SHP77 (cell line): ENCODE measurements at regions not wholly inside any gene's neighbourhood (a gene's known extent, or its start where the extent isn't known, plus 50 kb on each side); places are given as distances from the start of the nearest gene placed in this dataset.

Experiments used
- DNase-seq, 2 experiments: peaks; one replicate each; lab custom pipeline; 2025; lab: John Stamatoyannopoulos, UW

DNA sequence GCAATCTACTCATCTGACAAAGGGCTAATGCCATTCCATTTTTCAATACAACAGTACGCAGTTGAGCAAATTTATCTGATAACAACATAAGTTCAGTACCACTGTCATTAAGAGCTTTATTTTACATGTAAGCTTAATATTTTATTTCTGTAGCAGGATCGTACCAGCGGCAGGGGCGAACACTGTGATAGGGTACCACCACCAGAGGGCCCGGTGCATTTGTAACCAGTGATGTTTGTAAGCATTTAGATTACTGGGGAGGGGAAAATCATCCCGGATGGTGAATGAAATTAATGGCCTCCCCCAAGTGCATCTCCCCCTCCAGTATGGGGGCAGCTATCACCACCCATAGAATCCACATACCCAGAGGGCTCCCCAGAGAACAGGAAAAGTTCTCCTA is 179.0 kb downstream of the ADGRA3 start:
- DNase-seq: no peak

DNA sequence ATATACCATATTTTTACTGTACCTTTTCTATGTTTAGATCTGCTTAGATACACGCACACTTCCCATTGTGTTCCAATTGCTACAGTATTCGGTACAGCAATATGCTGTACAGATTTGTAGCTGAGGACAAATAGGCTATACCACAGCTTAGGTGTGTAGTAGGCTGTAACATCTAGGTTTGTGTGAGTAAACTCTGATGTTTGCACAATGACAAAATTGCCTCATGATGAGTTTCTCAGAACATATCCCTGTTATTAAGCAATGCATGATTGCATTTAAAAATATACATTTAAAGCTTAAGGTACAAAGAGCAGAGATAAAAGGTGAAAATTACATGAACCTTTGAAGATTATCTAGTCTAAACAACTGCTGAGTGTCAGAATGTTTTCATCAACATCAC is 181.7 kb downstream of the ADGRA3 start:
- DNase-seq: no peak

DNA sequence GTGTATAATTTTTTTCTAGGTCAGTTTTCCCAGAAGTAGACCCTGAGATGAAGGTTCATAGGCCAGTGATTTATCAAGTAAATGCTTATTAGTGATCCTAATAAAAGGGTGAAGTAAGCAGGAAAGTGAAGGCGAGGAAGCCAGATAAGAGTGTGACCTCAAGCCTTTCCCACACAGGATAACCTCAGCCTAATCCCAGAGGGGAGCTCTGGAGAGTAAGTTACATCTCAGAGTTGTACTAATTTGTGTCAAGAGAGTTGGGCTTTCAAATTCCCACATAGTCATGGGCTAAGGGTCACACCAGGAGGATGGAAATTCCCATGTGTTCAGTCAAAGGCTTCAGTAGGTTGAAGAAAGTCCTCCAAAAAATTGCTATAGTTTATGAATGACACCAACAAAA is 191.4 kb downstream of the ADGRA3 start:
- no peak for DNase-seq

DNA sequence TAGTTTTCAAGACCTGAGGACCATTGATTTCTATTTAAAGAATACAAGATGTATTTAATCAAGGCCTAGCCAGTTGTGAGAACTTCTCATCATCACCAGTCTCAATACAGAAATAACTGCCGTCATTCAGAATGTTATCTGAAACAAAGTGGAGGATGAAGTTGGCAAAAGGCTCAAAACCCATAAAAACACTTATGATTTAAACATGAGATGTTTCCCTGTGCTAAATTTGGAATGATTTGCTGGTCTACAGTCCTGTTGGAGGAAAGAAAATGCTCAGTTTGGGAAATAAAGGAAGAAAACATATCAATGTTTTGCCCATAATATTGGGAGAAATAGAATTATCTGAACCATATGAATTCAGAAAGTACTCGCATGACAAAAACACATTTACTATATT is 192.2 kb downstream of the ADGRA3 start:
- DNase-seq: no peak

DNA sequence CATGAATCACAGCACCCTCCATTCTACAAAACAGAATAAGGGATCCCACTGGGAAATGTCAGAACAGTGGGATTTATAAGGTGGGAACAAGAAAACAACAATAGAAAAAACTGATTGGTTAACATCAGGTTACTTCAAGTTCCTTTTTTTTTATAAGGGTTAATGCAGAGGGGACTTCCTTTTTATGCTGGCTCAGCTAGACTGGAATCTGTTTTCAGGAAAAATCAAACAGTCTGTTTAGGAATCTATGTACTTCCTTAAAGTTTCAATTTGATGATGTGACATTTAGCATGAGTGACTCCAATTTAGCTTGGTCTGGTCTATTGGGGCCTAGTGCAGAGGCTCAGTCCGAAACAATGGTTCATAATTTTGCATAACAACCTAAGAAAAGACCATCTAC is 192.9 kb downstream of the ADGRA3 start:
- no peak for DNase-seq

DNA sequence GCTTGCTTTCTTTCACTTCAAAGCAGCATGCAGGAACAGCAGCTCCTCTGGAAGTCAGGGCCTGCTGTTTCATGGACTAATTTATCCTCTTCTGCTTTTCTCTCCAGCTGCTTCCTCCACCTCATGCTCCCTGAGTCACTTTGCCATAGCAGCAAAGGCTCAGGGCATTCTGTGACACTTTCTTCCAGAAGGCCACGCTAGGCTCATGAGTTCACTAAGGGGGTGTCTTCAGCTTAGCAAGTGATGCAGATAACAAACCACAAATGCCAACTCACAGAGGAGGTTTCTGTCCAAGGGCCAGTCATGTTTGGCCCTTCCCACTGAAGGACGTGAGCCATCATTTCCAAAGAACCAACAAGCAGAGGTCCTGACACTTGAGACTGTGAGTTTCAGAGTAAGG is 200.2 kb downstream of the ADGRA3 start:
- DNase-seq: no peak

DNA sequence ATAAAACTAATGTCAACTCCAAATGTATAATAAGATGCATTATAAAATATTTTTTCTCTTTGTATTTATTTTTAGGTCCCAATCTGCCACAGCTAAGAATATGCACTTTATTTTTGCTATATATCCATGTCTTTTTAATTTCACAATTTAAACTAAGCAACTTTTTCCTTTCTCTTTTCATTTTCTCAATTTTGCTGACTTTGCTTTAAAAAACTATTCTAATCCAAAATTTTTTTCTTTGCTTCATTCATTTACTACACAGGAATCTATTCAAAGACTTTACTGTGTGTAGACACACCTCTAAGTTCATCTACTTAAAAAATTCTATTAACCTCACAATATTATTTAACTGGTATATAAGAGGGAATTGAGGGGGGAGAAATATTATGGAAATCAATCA is 201.9 kb downstream of the ADGRA3 start:
- no peak for DNase-seq

DNA sequence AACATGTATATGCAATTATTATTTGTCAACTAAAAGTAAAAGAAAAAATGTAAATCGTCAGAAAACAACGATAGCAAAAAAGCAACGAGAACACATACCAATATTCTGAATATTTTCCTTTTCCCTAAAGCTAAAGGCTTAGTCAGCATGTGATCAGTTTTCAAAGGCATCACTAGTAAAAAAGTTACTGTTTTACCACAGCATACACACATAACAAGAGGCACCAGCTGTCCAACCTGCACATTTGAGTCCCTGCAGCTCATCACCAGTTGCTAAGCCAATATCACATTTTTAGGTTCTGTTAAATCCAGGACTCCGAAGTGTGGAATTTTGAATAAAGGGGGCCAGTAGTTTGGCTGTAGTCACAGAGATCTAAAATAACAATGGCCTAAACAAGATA is 203.8 kb downstream of the ADGRA3 start:
- DNase-seq: no peak

DNA sequence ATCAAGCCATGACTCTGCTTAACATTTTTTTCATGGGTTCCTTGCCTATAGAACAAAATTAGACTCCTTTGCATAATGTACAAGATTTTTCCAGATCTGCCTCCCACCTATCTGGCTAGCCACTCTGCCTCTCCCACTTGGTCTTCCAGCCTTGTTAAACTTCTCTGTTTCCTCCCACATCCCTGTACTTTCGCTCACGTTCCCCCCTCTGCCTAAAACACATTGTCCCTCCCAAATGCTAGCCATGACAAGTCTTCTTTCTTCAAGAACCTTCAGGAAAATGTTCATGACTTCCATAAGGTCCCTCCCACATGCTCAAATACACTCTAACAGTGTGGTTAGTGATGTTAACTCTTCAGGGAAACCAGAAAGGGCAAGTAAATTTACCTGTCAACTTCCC is 214.6 kb downstream of the ADGRA3 start:
- no peak for DNase-seq

DNA sequence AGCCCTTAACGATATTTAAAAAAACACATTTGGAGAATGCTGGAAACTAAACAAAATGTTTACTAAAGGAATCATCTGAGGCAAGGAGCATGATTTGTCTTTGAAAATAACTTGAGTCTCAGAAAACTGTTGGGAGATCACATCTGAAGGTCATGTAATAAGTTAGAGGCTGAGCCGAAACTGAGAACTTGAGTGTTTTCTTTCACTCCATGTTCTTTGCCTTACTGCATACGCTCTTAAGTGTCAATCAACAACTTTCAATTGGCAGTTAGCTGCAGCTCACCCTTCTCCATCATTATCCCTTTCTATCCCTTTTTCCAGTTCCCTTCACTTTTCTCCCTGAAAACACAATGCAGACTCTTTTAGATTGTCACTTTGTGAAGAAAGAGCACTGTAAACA is 216.2 kb downstream of the ADGRA3 start:
- no peak for DNase-seq

DNA sequence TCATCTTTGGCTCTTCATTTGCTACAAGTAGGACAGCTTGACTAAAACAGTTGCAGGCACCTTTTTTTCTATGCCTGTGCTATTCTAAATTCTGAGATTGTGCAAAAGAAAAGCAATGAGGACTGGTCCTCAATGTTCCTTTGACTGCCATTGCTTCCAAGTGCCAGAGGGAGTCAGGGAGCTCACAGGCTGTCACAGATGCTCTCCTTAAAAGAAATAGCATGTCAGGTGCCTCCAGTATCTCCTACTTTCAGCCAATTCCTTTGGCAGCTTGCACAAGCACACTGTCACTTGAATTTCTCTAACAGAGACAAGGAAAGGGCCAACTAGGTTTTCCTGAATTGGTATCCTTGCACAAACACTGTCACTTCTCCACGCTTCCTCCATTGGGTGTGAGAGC is 228.2 kb downstream of the ADGRA3 start:
- no peak for DNase-seq

DNA sequence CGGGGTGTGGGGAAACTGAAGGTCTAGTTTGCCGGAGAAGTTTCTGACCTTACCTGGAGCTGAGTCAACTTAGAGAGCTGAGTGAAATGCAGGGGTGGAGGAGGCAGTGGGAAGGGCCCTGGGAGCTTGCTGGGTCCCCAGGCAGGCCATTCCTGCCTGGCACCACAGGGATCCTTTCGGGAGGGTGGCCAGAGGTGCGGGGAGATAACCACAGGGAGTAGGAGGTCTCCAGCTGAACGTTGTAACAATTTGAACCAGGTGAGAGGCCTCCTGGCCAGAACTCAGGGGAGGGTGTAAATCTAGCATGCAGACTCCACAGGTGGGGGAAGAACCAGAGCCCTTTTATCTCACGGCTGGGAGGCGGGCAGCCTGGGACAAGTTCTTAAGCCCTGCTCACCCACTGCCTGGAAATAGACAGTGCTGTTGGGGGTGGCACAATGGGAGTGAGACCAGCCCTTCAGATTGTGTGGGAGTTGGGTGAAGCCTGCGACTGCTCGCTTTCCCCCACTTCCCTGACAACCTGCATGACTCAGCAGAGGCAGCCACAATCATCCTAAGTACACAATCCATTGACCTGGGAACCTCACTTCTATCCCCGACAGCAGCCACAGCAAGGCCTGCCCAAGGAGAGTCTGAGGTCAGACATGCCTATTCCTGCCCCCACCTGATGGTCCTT is 247.4 kb downstream of the ADGRA3 start:
- DNase-seq: no peak

DNA sequence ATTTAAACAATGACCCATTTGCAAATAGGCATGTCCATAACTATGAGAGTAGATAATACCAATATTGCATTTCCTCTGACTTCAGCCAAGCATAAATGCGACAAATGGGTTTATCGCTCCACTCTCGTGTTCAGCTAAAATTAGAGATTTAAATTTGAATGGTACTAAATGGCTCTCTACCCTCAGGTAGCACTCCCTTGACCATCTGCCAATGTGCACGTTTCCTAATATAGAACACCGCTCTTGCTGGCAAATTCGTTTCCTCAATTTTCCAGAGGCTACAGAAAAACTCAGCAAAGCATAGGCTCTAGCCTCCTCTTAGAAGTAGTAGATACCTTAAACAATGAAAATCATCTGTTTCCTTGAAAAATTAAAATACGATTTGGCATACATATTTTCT is 251.6 kb downstream of the ADGRA3 start:
- DNase-seq: no peak

DNA sequence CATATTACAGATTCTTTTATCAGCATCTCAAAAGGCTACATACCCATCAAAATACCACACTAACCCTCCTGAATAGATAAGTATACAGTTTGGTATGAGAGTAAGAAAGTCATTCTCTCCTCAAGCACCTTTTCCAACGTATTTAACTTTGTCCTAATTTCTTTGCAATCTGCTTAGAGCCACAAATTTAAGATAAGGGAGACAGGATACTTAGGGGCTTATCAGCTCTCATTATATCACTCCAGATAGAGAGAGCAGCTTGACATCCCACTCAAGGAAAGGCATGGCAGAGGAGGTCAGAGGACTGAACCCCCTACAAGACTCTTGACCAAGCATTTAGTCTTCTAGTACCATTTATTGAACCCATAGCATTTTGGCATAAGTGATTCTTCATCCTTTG is 262.4 kb downstream of the ADGRA3 start:
- DNase-seq: no peak

DNA sequence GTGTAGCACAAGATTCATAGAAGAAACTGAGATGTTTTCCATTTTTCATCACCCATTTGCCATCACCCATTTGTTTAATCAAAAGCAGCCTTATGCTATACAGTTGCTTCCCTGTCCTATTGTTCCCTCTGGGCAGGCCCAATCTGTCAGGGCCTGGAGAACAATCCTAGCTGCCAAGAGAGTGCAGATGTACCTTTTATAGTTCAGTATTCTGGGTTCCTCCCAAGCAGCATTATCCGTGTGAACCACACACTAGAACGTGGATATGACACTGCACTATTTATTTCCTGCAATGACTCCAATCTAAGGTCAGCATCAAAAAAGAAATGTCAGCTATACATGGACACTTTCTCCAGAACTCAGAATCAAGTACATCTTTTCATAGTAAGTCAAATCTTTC is 269.0 kb downstream of the ADGRA3 start:
- no peak for DNase-seq

DNA sequence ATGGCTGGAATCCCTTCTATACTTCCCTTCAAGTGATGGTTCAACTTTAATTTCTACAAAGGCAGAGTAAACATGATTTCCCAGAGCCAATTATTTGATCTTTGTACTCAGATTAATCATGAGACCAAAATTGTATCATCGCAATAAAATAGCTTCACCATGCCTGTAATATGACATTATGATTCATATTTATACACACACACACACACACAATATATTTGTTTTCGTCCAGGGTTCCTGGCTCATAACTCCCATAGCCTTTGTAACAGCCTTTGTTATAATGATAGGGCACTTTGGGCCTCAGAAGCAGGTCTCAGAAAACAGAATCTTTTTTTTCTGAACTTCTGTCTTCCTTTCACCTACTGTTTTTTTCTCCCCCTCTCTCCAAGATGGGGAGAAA is 270.6 kb downstream of the ADGRA3 start:
- no peak for DNase-seq

DNA sequence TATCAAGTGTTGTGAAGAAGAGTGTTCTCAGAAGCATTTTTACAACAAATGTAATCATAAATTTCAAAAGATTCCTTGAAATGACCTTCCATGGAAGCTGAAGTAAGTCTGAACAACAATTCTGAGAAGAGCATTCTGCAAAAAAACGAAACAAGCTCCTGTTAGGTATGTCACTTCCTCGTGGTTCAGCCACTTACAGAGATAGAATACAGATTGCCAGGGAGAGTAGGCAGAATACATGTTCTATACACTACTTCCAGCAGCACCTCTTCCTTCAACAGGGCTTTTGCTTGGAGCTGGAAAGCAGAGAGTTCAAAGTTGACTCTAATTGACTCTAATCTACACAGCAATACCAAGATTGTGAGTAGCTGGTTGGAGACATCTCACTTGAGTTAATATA is 274.5 kb downstream of the ADGRA3 start:
- no peak for DNase-seq

DNA sequence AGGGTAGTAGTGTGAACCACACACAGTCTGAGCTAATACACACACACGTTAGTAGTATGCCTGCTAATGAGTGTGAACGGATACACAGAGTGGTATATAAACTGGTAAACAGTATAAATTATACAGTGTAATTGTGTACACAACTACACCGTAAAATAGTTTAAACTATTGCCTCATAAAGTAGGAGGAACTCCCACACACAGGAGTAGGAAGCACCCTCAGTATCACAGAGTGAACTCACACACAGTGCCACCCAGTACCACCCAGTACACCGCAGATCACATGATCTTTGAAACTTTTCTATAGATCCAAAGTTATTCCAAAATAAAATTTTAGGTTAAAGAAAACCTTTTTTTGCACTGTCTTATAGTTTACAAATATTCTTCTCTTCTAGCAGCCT is 275.1 kb downstream of the ADGRA3 start:
- DNase-seq: no peak

DNA sequence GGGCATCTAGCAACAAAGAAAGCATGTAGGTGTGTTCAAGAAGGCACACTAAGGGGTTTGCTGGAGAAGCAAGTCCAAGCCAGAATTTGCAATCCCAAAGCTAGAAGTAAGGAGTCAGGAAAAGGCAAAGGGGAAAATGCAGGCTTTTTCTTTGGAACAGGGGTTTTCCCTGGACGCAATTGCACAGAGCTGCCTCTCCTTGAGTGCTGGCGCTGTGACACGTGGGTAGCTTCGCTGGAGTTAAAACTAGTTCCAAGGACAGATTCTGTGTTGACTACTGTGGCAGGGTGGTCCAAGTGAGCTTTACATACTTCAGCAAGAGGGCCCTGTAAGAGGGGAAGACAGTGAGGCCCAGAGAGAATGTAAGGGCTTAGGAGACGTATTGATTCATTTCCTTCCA is 277.1 kb downstream of the ADGRA3 start:
- peak in 1 of 2 experiments; percentile 0 for DNase-seq

DNA sequence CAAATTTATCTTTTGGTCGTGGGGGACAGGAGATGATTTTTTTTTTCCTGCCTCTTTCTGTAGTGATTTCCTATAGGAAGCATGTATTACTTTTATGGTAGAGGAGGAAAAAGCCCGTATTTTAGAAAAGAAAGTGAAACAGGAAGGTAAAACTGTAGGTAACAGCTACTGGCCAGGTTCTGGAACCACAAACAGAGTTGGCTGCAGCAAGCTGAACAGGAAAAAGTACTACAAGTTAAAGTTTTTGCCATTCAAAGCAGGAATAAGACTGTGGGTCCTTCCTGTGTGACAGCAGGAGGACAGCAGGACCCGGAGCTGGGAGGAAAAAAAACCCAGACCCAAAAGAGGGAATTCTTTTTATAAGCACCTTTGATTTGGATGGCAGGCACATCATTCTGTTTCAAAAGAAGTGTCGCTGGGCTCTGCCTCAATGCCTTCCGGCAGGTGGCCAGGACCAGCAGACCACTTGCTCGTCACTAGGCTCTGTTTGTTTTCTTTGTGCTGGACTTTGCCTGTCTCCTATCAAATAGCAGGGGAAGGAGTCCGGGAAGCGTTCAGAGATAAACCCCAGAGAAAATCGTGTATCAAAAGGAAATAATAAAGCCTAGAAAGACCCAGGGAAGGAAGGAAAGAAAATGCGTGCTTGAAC is 277.9 kb downstream of the ADGRA3 start:
- peak; percentile 16 to 35 for DNase-seq

DNA sequence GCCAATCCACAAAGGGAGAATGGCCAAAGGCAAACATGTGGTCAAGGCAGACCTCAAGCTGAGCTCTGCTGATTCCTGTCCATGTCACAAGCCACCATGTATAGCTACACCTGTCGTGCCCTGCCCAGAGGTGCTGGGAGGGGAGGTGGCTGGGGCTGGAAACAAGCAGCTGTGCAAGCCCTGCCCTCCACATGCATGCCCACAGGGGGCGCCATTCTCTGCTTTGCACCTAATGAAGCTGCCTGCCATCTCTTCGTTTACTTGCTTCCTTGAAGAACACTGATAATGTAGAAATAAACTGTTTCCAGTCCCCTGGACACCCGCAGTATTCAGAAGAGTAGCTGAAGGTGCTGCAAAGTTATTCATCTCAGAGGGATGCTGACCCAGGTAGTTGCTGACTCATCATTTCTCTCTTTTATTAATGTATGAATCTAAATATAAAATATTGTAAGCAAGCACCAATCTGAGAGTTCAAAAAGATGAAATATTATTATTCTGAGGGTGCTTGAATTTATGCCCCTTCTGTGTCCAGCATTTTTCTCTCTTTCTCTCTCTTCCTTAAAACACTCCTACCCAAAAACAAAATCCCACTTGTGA is 278.6 kb downstream of the ADGRA3 start:
- DNase-seq: peak; percentile 16 to 29

DNA sequence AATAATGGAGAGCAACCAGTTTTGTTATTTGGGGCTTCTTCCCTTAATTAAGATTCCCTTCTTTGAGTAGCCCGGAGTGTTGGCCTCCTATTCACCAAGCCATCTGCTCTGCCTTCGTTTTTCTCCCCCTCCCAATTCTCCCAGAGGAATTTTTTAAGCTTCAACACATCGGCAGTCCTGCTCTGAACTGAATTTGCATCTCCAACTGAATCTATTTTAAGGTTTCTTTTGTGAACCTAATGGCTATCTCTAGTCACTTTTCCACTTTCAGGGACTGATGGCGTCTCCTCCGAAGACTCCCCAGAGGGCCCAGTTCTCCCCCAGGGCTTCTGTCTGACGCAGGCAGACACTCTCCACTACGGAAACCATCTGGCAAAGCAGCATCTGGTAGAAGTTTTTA is 280.2 kb downstream of the ADGRA3 start:
- no peak for DNase-seq

DNA sequence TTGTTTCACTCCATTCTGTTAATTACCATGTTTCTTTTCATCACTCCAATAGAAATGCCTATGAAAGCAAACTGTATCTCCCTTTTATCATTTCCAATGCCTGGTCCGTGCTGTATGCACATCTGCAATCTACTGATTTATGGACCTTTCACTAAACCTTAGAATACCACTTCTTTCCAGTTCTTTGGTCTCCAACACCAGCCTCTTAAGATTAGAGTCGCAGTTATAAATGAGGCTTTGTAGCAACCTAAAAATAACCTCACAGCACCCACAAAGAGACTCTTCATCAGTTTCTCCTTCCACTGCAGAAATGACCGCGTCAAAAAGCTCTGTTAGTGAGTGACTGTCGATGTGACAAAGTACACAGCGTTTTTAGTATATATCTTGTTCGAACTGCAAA is 282.6 kb downstream of the ADGRA3 start:
- DNase-seq: no peak

DNA sequence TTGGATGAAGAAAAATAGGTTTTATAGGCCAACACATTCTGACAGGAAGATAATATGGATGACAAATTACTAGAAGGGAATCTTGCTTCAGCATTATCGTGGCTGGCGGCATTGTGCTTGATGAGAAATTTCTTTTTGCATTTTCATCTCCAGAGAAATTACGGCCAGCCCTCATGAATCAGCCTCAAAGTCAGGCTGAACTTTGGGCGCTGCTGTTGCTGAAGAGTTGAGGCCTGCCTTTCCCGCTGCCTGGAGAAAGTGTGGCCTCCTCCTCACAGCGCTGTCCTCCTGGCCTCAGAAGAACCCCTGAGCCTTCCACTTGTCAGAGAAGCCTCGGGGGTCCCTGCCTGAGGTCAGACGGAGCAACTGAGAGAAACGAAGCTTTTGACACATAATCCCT is 272.4 kb upstream of the KCNIP4 start:
- no peak for DNase-seq
